ENCODE measurements at regions not wholly inside any gene's neighbourhood (a gene's known extent, or its start where the extent isn't known, plus 50 kb on each side); places are given as distances from the start of the nearest gene placed in this dataset.

DNA sequence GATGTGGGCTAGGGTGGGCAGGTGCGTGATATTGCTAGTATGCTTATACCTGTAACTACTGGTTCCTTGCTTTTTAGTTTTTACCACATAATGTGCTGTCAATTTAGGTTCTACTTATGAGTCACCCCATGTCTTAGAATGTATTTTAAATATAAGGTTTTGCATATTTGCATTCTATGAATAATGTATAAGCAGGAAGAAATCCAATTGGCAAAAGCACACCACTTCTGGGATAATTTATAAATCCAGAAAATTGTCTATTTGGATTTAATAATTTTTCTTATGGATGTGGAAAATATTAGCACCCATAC is 421.6 kb downstream of the PCDH7 start:
- DNase-seq (ENCODE audit: insufficient read length, low spot score) = no peak
- no peak for FAIRE-seq
- no peak for TF ChIP-seq POLR2A (IDR thresholded peaks at IDR 0.05; ENCODE audit: low read depth, low read length)

- TF ChIP-seq POLR2A (IDR thresholded peaks at IDR 0.05; ENCODE audit: low read depth, low read length) = no peak
- no peak for FAIRE-seq
These were observed 426.2 kb downstream of the PCDH7 start for GRCh38 chr4:31146366-31146765.

DNA sequence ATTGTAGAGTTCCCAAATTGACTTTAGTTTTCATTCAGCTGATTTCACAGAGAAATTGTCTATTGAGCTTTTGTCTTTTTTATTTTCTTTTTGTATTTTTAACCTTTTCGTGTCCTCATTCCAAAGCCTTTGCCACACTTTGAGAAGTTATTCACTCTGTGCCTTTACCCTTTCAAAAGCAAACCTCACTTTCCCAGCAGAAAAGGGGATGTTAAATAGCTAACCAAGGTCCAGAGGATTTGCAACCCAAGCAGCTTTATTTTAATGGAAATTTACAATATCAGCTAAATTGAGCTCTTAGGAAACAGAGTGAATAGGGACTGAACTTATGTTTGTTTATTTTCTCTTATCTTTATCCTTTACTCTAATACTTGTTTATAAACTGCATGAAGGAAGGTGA is 428.8 kb downstream of the PCDH7 start:
- FAIRE-seq (no peak), DNase-seq (ENCODE audit: insufficient read length, low spot score) (no peak)
- TF ChIP-seq POLR2A (IDR thresholded peaks at IDR 0.05; ENCODE audit: low read depth, low read length) = no peak

More at GRCh38 chr4:31146366-31146765, 426.2 kb downstream of the PCDH7 start:
- DNase-seq (ENCODE audit: insufficient read length, low spot score) = no peak

DNA sequence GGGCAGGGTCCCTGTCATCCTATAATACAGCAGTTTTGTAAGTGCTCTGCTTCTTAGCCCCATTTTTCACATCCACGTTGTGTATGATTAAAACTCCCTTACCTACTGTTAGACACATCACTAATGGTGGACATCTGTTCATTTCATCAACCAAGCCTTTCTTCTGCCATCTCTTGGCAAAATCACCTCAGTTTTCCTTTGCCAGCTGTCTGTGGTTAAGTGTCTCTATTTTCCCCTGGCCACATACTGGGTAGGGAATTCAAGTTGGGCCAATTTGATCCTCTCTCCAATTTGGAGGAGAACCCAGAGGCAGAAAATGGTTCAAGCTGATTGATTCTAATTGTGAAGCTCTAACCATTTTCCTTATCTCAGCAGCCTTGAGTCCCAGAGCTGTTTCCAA is 436.1 kb downstream of the PCDH7 start:
- FAIRE-seq (no peak), DNase-seq (ENCODE audit: insufficient read length, low spot score) (no peak)
- TF ChIP-seq POLR2A (IDR thresholded peaks at IDR 0.05; ENCODE audit: low read depth, low read length) = no peak

- TF ChIP-seq POLR2A (IDR thresholded peaks at IDR 0.05; ENCODE audit: low read depth, low read length) = no peak
- no peak for DNase-seq (ENCODE audit: insufficient read length, low spot score)
- FAIRE-seq = no peak
These were observed 440.0 kb downstream of the PCDH7 start for GRCh38 chr4:31160146-31160545.

DNA sequence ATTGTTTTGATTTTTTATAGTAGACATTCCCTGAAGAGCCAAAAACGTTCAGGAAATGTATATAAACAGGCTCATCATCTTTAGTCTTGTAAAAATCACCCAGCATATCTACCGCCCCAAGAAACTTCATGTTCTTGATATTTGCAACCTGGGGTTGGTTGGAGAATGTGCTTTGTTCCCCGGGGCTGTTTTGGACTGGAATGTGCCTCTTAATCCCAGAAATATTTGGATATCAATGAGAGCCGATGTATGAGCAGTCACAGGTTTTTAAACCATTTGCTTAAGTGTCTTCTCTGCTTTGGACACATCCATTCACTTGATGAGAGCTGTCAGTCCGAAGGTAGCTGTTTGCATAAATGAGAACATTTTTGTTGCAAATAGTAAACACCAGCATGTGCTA is 449.7 kb downstream of the PCDH7 start:
- FAIRE-seq = no peak
- no peak for DNase-seq (ENCODE audit: insufficient read length, low spot score)
- no peak for TF ChIP-seq POLR2A (IDR thresholded peaks at IDR 0.05; ENCODE audit: low read depth, low read length)

- no peak for TF ChIP-seq POLR2A (IDR thresholded peaks at IDR 0.05; ENCODE audit: low read depth, low read length)
- FAIRE-seq (no peak), DNase-seq (ENCODE audit: insufficient read length, low spot score) (no peak)
These were observed 451.2 kb downstream of the PCDH7 start for GRCh38 chr4:31171362-31171761.

- FAIRE-seq = no peak
- no peak for TF ChIP-seq POLR2A (IDR thresholded peaks at IDR 0.05; ENCODE audit: low read depth, low read length)
These were observed 455.2 kb downstream of the PCDH7 start for GRCh38 chr4:31175242-31175910.

GRCh38 chr4:31183256-31183655 is 463.1 kb downstream of the PCDH7 start:
- DNase-seq (ENCODE audit: insufficient read length, low spot score) (no peak), FAIRE-seq (no peak)
- no peak for TF ChIP-seq POLR2A (IDR thresholded peaks at IDR 0.05; ENCODE audit: low read depth, low read length)

More at GRCh38 chr4:31175242-31175910, 455.2 kb downstream of the PCDH7 start:
- DNase-seq (ENCODE audit: insufficient read length, low spot score) = no peak

DNA sequence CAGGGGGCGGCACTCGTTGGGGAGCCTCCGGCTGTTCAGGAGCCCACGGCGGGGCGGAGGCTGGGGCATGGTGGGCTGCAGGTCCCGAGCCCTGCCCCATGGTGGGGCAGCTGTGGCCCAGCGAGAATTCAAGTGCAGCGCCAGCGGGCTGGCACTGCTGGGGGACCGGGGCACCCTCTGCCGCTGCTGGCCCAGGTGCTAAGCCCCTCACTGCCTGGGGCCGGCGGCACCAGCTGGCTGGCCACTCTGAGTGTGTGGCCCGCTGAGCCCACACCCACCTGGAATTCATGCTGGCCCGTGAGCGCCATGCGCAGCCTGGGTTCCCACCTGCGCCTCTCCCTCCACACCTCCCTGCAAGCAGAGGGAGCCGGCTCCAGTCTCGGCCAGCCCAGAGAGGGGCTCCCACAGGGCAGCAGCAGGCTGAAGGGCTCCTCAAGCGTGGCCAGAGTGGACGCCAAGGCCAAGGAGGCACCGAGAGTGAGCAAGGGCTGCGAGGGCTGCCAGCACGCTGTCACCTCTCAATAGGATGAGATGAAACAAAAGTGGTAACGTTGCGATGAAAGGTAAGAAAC is 464.9 kb downstream of the PCDH7 start:
- TF ChIP-seq POLR2A (IDR thresholded peaks at IDR 0.05; ENCODE audit: low read depth, low read length) = no peak
- FAIRE-seq (no peak), DNase-seq (ENCODE audit: insufficient read length, low spot score) (no peak)

- no peak for TF ChIP-seq POLR2A (IDR thresholded peaks at IDR 0.05; ENCODE audit: low read depth, low read length)
- DNase-seq (ENCODE audit: insufficient read length, low spot score) = no peak
- FAIRE-seq = no peak
These were observed 467.8 kb downstream of the PCDH7 start for GRCh38 chr4:31187979-31188378.

GRCh38 chr4:31189938-31190337 is 469.8 kb downstream of the PCDH7 start:
- no peak for TF ChIP-seq POLR2A (IDR thresholded peaks at IDR 0.05; ENCODE audit: low read depth, low read length)
- no peak for DNase-seq (ENCODE audit: insufficient read length, low spot score)
- no peak for FAIRE-seq

DNA sequence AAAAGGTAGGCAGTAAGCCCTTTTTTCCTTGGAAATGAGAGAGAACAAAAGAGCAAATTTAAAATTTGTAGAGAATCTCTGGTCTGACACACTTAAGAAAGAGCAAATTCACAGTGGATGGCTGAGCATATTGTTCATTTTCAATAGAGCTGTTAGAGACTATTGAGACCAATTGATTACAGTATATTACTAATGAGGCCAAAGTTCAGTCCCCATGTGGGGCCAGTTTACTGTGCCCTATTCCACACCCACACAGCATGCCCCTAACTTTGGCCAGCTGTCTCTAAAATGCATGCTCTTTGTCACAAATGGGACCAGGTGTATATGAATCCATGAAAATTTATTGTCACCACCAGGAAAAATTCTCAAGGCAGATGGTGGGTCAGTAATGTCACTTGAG is 470.5 kb downstream of the PCDH7 start:
- no peak for DNase-seq (ENCODE audit: insufficient read length, low spot score)
- no peak for FAIRE-seq
- TF ChIP-seq POLR2A (IDR thresholded peaks at IDR 0.05; ENCODE audit: low read depth, low read length) = no peak

GRCh38 chr4:31192341-31192740 is 472.2 kb downstream of the PCDH7 start:
- no peak for TF ChIP-seq POLR2A (IDR thresholded peaks at IDR 0.05; ENCODE audit: low read depth, low read length)
- FAIRE-seq = no peak
- DNase-seq (ENCODE audit: insufficient read length, low spot score) = no peak

- TF ChIP-seq POLR2A (IDR thresholded peaks at IDR 0.05; ENCODE audit: low read depth, low read length) = no peak
- DNase-seq (ENCODE audit: insufficient read length, low spot score) (no peak), FAIRE-seq (no peak)
These were observed 473.4 kb downstream of the PCDH7 start for GRCh38 chr4:31193521-31193920.

Measured in H54 (cell line).